ENCODE measurements at regions not wholly inside any gene's neighbourhood (a gene's known extent, or its start where the extent isn't known, plus 50 kb on each side); places are given as distances from the start of the nearest gene placed in this dataset.

- TF ChIP-seq, protein P1, sequence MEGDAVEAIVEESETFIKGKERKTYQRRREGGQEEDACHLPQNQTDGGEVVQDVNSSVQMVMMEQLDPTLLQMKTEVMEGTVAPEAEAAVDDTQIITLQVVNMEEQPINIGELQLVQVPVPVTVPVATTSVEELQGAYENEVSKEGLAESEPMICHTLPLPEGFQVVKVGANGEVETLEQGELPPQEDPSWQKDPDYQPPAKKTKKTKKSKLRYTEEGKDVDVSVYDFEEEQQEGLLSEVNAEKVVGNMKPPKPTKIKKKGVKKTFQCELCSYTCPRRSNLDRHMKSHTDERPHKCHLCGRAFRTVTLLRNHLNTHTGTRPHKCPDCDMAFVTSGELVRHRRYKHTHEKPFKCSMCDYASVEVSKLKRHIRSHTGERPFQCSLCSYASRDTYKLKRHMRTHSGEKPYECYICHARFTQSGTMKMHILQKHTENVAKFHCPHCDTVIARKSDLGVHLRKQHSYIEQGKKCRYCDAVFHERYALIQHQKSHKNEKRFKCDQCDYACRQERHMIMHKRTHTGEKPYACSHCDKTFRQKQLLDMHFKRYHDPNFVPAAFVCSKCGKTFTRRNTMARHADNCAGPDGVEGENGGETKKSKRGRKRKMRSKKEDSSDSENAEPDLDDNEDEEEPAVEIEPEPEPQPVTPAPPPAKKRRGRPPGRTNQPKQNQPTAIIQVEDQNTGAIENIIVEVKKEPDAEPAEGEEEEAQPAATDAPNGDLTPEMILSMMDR (IDR thresholded peaks at IDR 0.05): no peak
- TF ChIP-seq EP300 (IDR thresholded peaks at IDR 0.05): no peak
- TF ChIP-seq POLR2AphosphoS5 (IDR thresholded peaks at IDR 0.05): no peak
Observed at GRCh38 chr10:30546511-30546910, 83.0 kb downstream of the LYZL2 start.

Measured in suprapubic skin (tissue), 4 donors.